ENCODE measurements at regions not wholly inside any gene's neighbourhood (a gene's known extent, or its start where the extent isn't known, plus 50 kb on each side); places are given as distances from the start of the nearest gene placed in this dataset.

GRCh38 chr4:126215759-126216158 is 901.0 kb downstream of the FAT4 start:
- H3K4me3 ChIP-seq: no peak overlapping the region
- 43 to 70% (median 67%) methylated on average over 1 of the region's 1 CpG for WGBS, 5 donors
- no peaks in the 10 kb centered on the region for H3K4me1 ChIP-seq
- no peaks in the 10 kb centered on the region for H3K27me3 ChIP-seq (replicated peaks in 1 of 7)
- H3K27ac ChIP-seq: no peak overlapping the region
- intact Hi-C loops (cut with DNase I; ENCODE audit: low total_unique reads): no loop called here
- H3K9me3 ChIP-seq: no peaks in the 10 kb centered on the region
- no peaks in the 10 kb centered on the region for H3K36me3 ChIP-seq
- no peak for DNase-seq
- no peak for TF ChIP-seq POLR2AphosphoS5 (IDR thresholded peaks at IDR 0.05)
- no peak for TF ChIP-seq CTCF (IDR thresholded peaks at IDR 0.05 in 8 of 11, conservative IDR thresholded peaks at IDR 0.05 in 3 of 11)
- TF ChIP-seq POLR2A (IDR thresholded peaks at IDR 0.05): no peak

GRCh38 chr4:126216611-126217010 is 901.9 kb downstream of the FAT4 start:
- no peaks in the 10 kb centered on the region for H3K4me1 ChIP-seq
- DNase-seq: no peak
- H3K4me3 ChIP-seq: no peak overlapping the region
- TF ChIP-seq CTCF (IDR thresholded peaks at IDR 0.05 in 8 of 11, conservative IDR thresholded peaks at IDR 0.05 in 3 of 11) (no peak), POLR2A (IDR thresholded peaks at IDR 0.05) (no peak), POLR2AphosphoS5 (IDR thresholded peaks at IDR 0.05) (no peak)
- intact Hi-C loops (cut with DNase I; ENCODE audit: low total_unique reads): no loop called here
- no peaks in the 10 kb centered on the region for H3K9me3 ChIP-seq
- H3K27ac ChIP-seq: no peak overlapping the region
- H3K27me3 ChIP-seq (replicated peaks in 1 of 7): no peaks in the 10 kb centered on the region
- no peaks in the 10 kb centered on the region for H3K36me3 ChIP-seq

DNA sequence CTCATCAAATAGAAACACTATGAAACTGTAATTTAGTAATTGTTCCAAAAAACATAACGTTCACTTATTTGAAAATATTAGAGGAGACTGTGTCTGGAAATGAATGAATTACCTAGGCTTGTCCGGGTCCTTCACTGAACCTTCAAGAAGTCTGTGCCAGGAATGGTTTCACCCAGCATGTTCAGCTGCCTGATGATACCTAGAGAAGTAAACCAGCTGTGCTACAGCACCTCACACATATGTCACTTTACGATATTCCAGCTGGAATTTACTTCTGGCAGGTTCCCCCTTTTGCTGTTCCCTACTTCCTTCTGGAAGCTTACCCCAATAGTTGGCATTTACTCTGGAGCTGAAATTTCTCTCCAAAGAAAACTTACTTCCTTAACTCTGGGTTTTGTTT is 906.5 kb downstream of the FAT4 start:
- H3K4me3 ChIP-seq: no peak overlapping the region
- no peak for DNase-seq
- intact Hi-C loops (cut with DNase I; ENCODE audit: low total_unique reads): no loop called here
- no peaks in the 10 kb centered on the region for H3K4me1 ChIP-seq
- H3K27ac ChIP-seq: no peak overlapping the region
- H3K9me3 ChIP-seq: no peaks in the 10 kb centered on the region
- no peaks in the 10 kb centered on the region for H3K36me3 ChIP-seq
- no peak for TF ChIP-seq POLR2AphosphoS5 (IDR thresholded peaks at IDR 0.05)
- TF ChIP-seq CTCF (IDR thresholded peaks at IDR 0.05 in 8 of 11, conservative IDR thresholded peaks at IDR 0.05 in 3 of 11): no peak
- TF ChIP-seq POLR2A (IDR thresholded peaks at IDR 0.05): no peak
- 82 to 92% (median 87%) methylated on average over 3 of the region's 3 CpGs for WGBS, 5 donors
- no peaks in the 10 kb centered on the region for H3K27me3 ChIP-seq (replicated peaks in 1 of 7)

- H3K27me3 ChIP-seq (replicated peaks in 1 of 7): no peaks in the 10 kb centered on the region
- H3K4me3 ChIP-seq: no peak overlapping the region
- DNase-seq: no peak
- H3K9me3 ChIP-seq: no peaks in the 10 kb centered on the region
- 68 to 89% (median 71%) methylated on average over 1 of the region's 1 CpG for WGBS, 5 donors
- intact Hi-C loops (cut with DNase I; ENCODE audit: low total_unique reads): no loop called here
- H3K4me1 ChIP-seq: no peaks in the 10 kb centered on the region
- H3K27ac ChIP-seq: no peak overlapping the region
- TF ChIP-seq CTCF (IDR thresholded peaks at IDR 0.05 in 8 of 11, conservative IDR thresholded peaks at IDR 0.05 in 3 of 11): no peak
- no peaks in the 10 kb centered on the region for H3K36me3 ChIP-seq
Measured at GRCh38 chr4:126221717-126222340, 907.1 kb downstream of the FAT4 start.

All from spleen (tissue), 11 donors.